ENCODE measurements at regions not wholly inside any gene's neighbourhood (a gene's known extent, or its start where the extent isn't known, plus 50 kb on each side); places are given as distances from the start of the nearest gene placed in this dataset.
"Not testable (repeated sequence)": the region's sequence is repeated elsewhere in the genome, so short reads cannot be mapped to it uniquely, and the experiment has no call there.

- Mint-ChIP-seq H3K27me3 (no peaks in the 10 kb centered on the region), H3K4me1 (ENCODE audit: low read depth) (no peaks in the 10 kb centered on the region), H3K4me3 (no peak overlapping the region), H3K27ac (no peak overlapping the region), H3K9me3 (peaks cover 5% of the 10 kb centered on the region), H3K36me3 (ENCODE audit: low read depth) (no peaks in the 10 kb centered on the region)
- intact Hi-C loops (cut with micrococcal nuclease): no loop called here
These were observed 619.1 kb upstream of the SOX9 start for GRCh38 chr17:71501711-71502110.

- H3K27me3 Mint-ChIP-seq: no peaks in the 10 kb centered on the region
- intact Hi-C loops (cut with micrococcal nuclease): no loop called here
- no peaks in the 10 kb centered on the region for H3K36me3 Mint-ChIP-seq (ENCODE audit: low read depth)
These were observed 618.4 kb upstream of the SOX9 start for GRCh38 chr17:71502443-71502842.

GRCh38 chr17:71503710-71504465 lies 616.9 kb upstream of the SOX9 start:
- Mint-ChIP-seq H3K27ac (no peak overlapping the region), H3K9me3 (peaks cover 26% of the 10 kb centered on the region), H3K27me3 (no peaks in the 10 kb centered on the region), H3K4me1 (ENCODE audit: low read depth) (no peaks in the 10 kb centered on the region), H3K4me3 (no peak overlapping the region), H3K36me3 (ENCODE audit: low read depth) (no peaks in the 10 kb centered on the region)
- intact Hi-C loops (cut with micrococcal nuclease): no loop called here

More at GRCh38 chr17:71502443-71502842, 618.4 kb upstream of the SOX9 start:
- Mint-ChIP-seq H3K4me3 (no peak overlapping the region), H3K27ac (no peak overlapping the region), H3K9me3 (peaks cover 13% of the 10 kb centered on the region), H3K4me1 (ENCODE audit: low read depth) (no peaks in the 10 kb centered on the region)

- Mint-ChIP-seq H3K4me3 (no peak overlapping the region), H3K9me3 (peaks cover 28% of the 10 kb centered on the region), H3K36me3 (ENCODE audit: low read depth) (no peaks in the 10 kb centered on the region), H3K27me3 (no peaks in the 10 kb centered on the region), H3K4me1 (ENCODE audit: low read depth) (no peaks in the 10 kb centered on the region), H3K27ac (no peak overlapping the region)
- intact Hi-C loops (cut with micrococcal nuclease): no loop called here
These were observed 615.6 kb upstream of the SOX9 start for GRCh38 chr17:71505200-71505599.

GRCh38 chr17:71505981-71506380 lies 614.8 kb upstream of the SOX9 start:
- intact Hi-C loops (cut with micrococcal nuclease): no loop called here
- Mint-ChIP-seq H3K4me1 (ENCODE audit: low read depth) (no peaks in the 10 kb centered on the region), H3K36me3 (ENCODE audit: low read depth) (no peaks in the 10 kb centered on the region), H3K27ac (no peak overlapping the region), H3K27me3 (no peaks in the 10 kb centered on the region), H3K4me3 (no peak overlapping the region), H3K9me3 (peaks cover 28% of the 10 kb centered on the region)

GRCh38 chr17:71511266-71511995 lies 609.4 kb upstream of the SOX9 start:
- intact Hi-C loops (cut with micrococcal nuclease): no loop called here
- Mint-ChIP-seq H3K4me3 (no peak overlapping the region), H3K4me1 (ENCODE audit: low read depth) (no peaks in the 10 kb centered on the region), H3K9me3 (peaks cover 25% of the 10 kb centered on the region), H3K36me3 (ENCODE audit: low read depth) (no peaks in the 10 kb centered on the region), H3K27ac (no peak overlapping the region), H3K27me3 (no peaks in the 10 kb centered on the region)

- H3K4me3 Mint-ChIP-seq; H3K4me1 Mint-ChIP-seq (ENCODE audit: low read depth); intact Hi-C loops (cut with micrococcal nuclease); H3K36me3 Mint-ChIP-seq (ENCODE audit: low read depth); H3K27me3 Mint-ChIP-seq; H3K9me3 Mint-ChIP-seq; H3K27ac Mint-ChIP-seq: not testable (repeated sequence)
These were observed 607.1 kb upstream of the SOX9 start for GRCh38 chr17:71513725-71514124.

GRCh38 chr17:71516149-71516548 lies 604.7 kb upstream of the SOX9 start:
- H3K36me3 Mint-ChIP-seq (ENCODE audit: low read depth): no peaks in the 10 kb centered on the region
- no peak overlapping the region for H3K4me3 Mint-ChIP-seq
- no peaks in the 10 kb centered on the region for H3K27me3 Mint-ChIP-seq
- H3K4me1 Mint-ChIP-seq (ENCODE audit: low read depth): no peaks in the 10 kb centered on the region
- H3K27ac Mint-ChIP-seq: no peak overlapping the region
- H3K9me3 Mint-ChIP-seq: peaks cover 8% of the 10 kb centered on the region
- intact Hi-C loops (cut with micrococcal nuclease): no loop called here

GRCh38 chr17:71519285-71519684 lies 601.5 kb upstream of the SOX9 start:
- no peak overlapping the region for H3K27ac Mint-ChIP-seq
- H3K4me3 Mint-ChIP-seq: no peak overlapping the region
- no peaks in the 10 kb centered on the region for H3K4me1 Mint-ChIP-seq (ENCODE audit: low read depth)
- no peaks in the 10 kb centered on the region for H3K27me3 Mint-ChIP-seq
- no peaks in the 10 kb centered on the region for H3K36me3 Mint-ChIP-seq (ENCODE audit: low read depth)
- intact Hi-C loops (cut with micrococcal nuclease): no loop called here
- peaks cover 27% of the 10 kb centered on the region for H3K9me3 Mint-ChIP-seq

GRCh38 chr17:71521724-71522123 lies 599.1 kb upstream of the SOX9 start:
- H3K4me1 Mint-ChIP-seq (ENCODE audit: low read depth): no peaks in the 10 kb centered on the region
- peaks cover 27% of the 10 kb centered on the region for H3K9me3 Mint-ChIP-seq
- intact Hi-C loops (cut with micrococcal nuclease): no loop called here
- no peak overlapping the region for H3K4me3 Mint-ChIP-seq
- no peak overlapping the region for H3K27ac Mint-ChIP-seq
- no peaks in the 10 kb centered on the region for H3K27me3 Mint-ChIP-seq
- H3K36me3 Mint-ChIP-seq (ENCODE audit: low read depth): no peaks in the 10 kb centered on the region

GRCh38 chr17:71522383-71522782 lies 598.4 kb upstream of the SOX9 start:
- Mint-ChIP-seq H3K27ac (no peak overlapping the region), H3K4me3 (no peak overlapping the region), H3K4me1 (ENCODE audit: low read depth) (no peaks in the 10 kb centered on the region), H3K36me3 (ENCODE audit: low read depth) (no peaks in the 10 kb centered on the region), H3K27me3 (no peaks in the 10 kb centered on the region), H3K9me3 (peaks cover 27% of the 10 kb centered on the region)
- intact Hi-C loops (cut with micrococcal nuclease): no loop called here

GRCh38 chr17:71527311-71527710 lies 593.5 kb upstream of the SOX9 start:
- peaks cover 11% of the 10 kb centered on the region for H3K9me3 Mint-ChIP-seq
- H3K4me3 Mint-ChIP-seq: no peak overlapping the region
- H3K27ac Mint-ChIP-seq: no peak overlapping the region
- H3K4me1 Mint-ChIP-seq (ENCODE audit: low read depth): no peaks in the 10 kb centered on the region
- intact Hi-C loops (cut with micrococcal nuclease): no loop called here
- no peaks in the 10 kb centered on the region for H3K36me3 Mint-ChIP-seq (ENCODE audit: low read depth)
- no peaks in the 10 kb centered on the region for H3K27me3 Mint-ChIP-seq

- Mint-ChIP-seq H3K4me3 (no peak overlapping the region), H3K4me1 (ENCODE audit: low read depth) (no peaks in the 10 kb centered on the region), H3K9me3 (peaks cover 2% of the 10 kb centered on the region), H3K27me3 (no peaks in the 10 kb centered on the region), H3K27ac (no peak overlapping the region), H3K36me3 (ENCODE audit: low read depth) (no peaks in the 10 kb centered on the region)
- intact Hi-C loops (cut with micrococcal nuclease): no loop called here
These were observed 592.6 kb upstream of the SOX9 start for GRCh38 chr17:71528210-71528609.

GRCh38 chr17:71530248-71530647 lies 590.6 kb upstream of the SOX9 start:
- Mint-ChIP-seq H3K4me3 (no peak overlapping the region), H3K9me3 (no peaks in the 10 kb centered on the region), H3K4me1 (ENCODE audit: low read depth) (no peaks in the 10 kb centered on the region), H3K27me3 (no peaks in the 10 kb centered on the region), H3K27ac (no peak overlapping the region), H3K36me3 (ENCODE audit: low read depth) (no peaks in the 10 kb centered on the region)
- intact Hi-C loops (cut with micrococcal nuclease): no loop called here

- no peaks in the 10 kb centered on the region for H3K36me3 Mint-ChIP-seq (ENCODE audit: low read depth)
These were observed 585.5 kb upstream of the SOX9 start for GRCh38 chr17:71535321-71535720.

More at GRCh38 chr17:71535321-71535720, 585.5 kb upstream of the SOX9 start:
- Mint-ChIP-seq H3K4me1 (ENCODE audit: low read depth) (no peaks in the 10 kb centered on the region), H3K4me3 (no peak overlapping the region), H3K9me3 (no peaks in the 10 kb centered on the region), H3K27ac (no peak overlapping the region), H3K27me3 (no peaks in the 10 kb centered on the region)
- intact Hi-C loops (cut with micrococcal nuclease): no loop called here

Measured in dendritic cell treated with granulocyte-macrophage colony-stimulating factor and Interleukin-4, amounts not matched to agents 40 ng/mL and 50 ng/mL, for 4 days (primary cell).